Activated CD4-positive, alpha-beta T cell treated with anti-CD3 and anti-CD28 coated beads, Interleukin-2, amount 50 U/mL, for 24 hours (primary cell): ENCODE measurements at regions not wholly inside any gene's neighbourhood (a gene's known extent, or its start where the extent isn't known, plus 50 kb on each side); places are given as distances from the start of the nearest gene placed in this dataset.
"Not testable (repeated sequence)": the region's sequence is repeated elsewhere in the genome, so short reads cannot be mapped to it uniquely, and the experiment has no call there.

Experiments
- DNase-seq, 2 donors: peaks; one replicate each; pipeline ENCODE4 v3.0.0-alpha.2; 2020; ENCODE audit warnings: low read depth in 1 of 2, low spot score in 1 of 2

GRCh38 chr6:160804639-160805038 is 102.6 kb downstream of the PLG start:
- no peak for DNase-seq

- no peak for DNase-seq
Observed at GRCh38 chr6:160808263-160808662, 106.2 kb downstream of the PLG start.

- no peak for DNase-seq
Observed at GRCh38 chr6:160810238-160810637, 108.2 kb downstream of the PLG start.

GRCh38 chr6:160812097-160812496 is 110.1 kb downstream of the PLG start:
- DNase-seq: no peak

GRCh38 chr6:160818934-160819333 is 116.9 kb downstream of the PLG start:
- no peak for DNase-seq

GRCh38 chr6:160820661-160821060 is 118.6 kb downstream of the PLG start:
- not testable (repeated sequence) for DNase-seq

GRCh38 chr6:160831739-160832138 is 129.7 kb downstream of the PLG start:
- no peak for DNase-seq

GRCh38 chr6:160832422-160832821 is 130.4 kb downstream of the PLG start:
- no peak for DNase-seq

GRCh38 chr6:160837146-160837545 is 135.1 kb downstream of the PLG start:
- no peak for DNase-seq

GRCh38 chr6:160851031-160851430 is 140.5 kb upstream of the MAP3K4 start:
- no peak for DNase-seq

- DNase-seq: no peak
Observed at GRCh38 chr6:160853946-160854345, 137.6 kb upstream of the MAP3K4 start.

GRCh38 chr6:160858886-160859285 is 132.7 kb upstream of the MAP3K4 start:
- no peak for DNase-seq

- DNase-seq: no peak
Observed at GRCh38 chr6:160859822-160860221, 131.7 kb upstream of the MAP3K4 start.

- no peak for DNase-seq
Observed at GRCh38 chr6:160861824-160862223, 129.7 kb upstream of the MAP3K4 start.

GRCh38 chr6:160863782-160864181 is 127.8 kb upstream of the MAP3K4 start:
- no peak for DNase-seq

- DNase-seq: no peak
Observed at GRCh38 chr6:160871320-160871719, 120.2 kb upstream of the MAP3K4 start.

- DNase-seq: no peak
Observed at GRCh38 chr6:160881148-160881808, 110.3 kb upstream of the MAP3K4 start.

- no peak for DNase-seq
Observed at GRCh38 chr6:160882006-160882405, 109.6 kb upstream of the MAP3K4 start.

- DNase-seq: no peak
Observed at GRCh38 chr6:160882791-160883279, 108.7 kb upstream of the MAP3K4 start.

GRCh38 chr6:160883560-160883959 is 108.0 kb upstream of the MAP3K4 start:
- no peak for DNase-seq

- DNase-seq: no peak
Observed at GRCh38 chr6:160883999-160884398, 107.6 kb upstream of the MAP3K4 start.

GRCh38 chr6:160889148-160889547 is 102.4 kb upstream of the MAP3K4 start:
- DNase-seq: not testable (repeated sequence)

- no peak for DNase-seq
Observed at GRCh38 chr6:160891690-160892089, 99.9 kb upstream of the MAP3K4 start.
